NCI-H748 (cell line): ENCODE measurements at regions not wholly inside any gene's neighbourhood (a gene's known extent, or its start where the extent isn't known, plus 50 kb on each side); places are given as distances from the start of the nearest gene placed in this dataset.
A peak's percentile ranks its signal among the peaks of the same experiment; 100 is the strongest.

Experiments used
- DNase-seq: peaks from one replicate; lab custom pipeline; 2025; ENCODE audit not compliant: unreplicated experiment; lab: John Stamatoyannopoulos, UW

- no peak for DNase-seq
These were observed 109.6 kb downstream of the ICOS start for GRCh38 chr2:204046145-204046544.

GRCh38 chr2:204049635-204050034, 113.1 kb downstream of the ICOS start:
- no peak for DNase-seq

- no peak for DNase-seq
These were observed 114.1 kb downstream of the ICOS start for GRCh38 chr2:204050681-204051080.

GRCh38 chr2:204051476-204051875, 114.9 kb downstream of the ICOS start:
- DNase-seq = peak; percentile 11

GRCh38 chr2:204051984-204052556, 115.5 kb downstream of the ICOS start:
- no peak for DNase-seq

GRCh38 chr2:204059016-204059415, 122.5 kb downstream of the ICOS start:
- no peak for DNase-seq

- DNase-seq = no peak
These were observed 124.3 kb downstream of the ICOS start for GRCh38 chr2:204060841-204061240.

GRCh38 chr2:204061241-204061640, 124.7 kb downstream of the ICOS start:
- no peak for DNase-seq

- DNase-seq = no peak
These were observed 127.6 kb downstream of the ICOS start for GRCh38 chr2:204064119-204064518.

- no peak for DNase-seq
These were observed 129.0 kb downstream of the ICOS start for GRCh38 chr2:204065566-204065965.

GRCh38 chr2:204066051-204066450, 129.5 kb downstream of the ICOS start:
- no peak for DNase-seq

GRCh38 chr2:204069804-204070203, 133.2 kb downstream of the ICOS start:
- no peak for DNase-seq

- DNase-seq = peak; percentile 45
These were observed 136.1 kb downstream of the ICOS start for GRCh38 chr2:204072443-204073324.

GRCh38 chr2:204074456-204074855, 137.9 kb downstream of the ICOS start:
- DNase-seq = no peak

- no peak for DNase-seq
These were observed 141.6 kb downstream of the ICOS start for GRCh38 chr2:204078003-204078698.

- DNase-seq = no peak
These were observed 145.2 kb downstream of the ICOS start for GRCh38 chr2:204081487-204082425.

- no peak for DNase-seq
These were observed 149.6 kb downstream of the ICOS start for GRCh38 chr2:204086167-204086566.

GRCh38 chr2:204089105-204089504, 152.5 kb downstream of the ICOS start:
- DNase-seq = no peak

GRCh38 chr2:204089574-204089973, 153.0 kb downstream of the ICOS start:
- DNase-seq = no peak

- DNase-seq = no peak
These were observed 153.5 kb downstream of the ICOS start for GRCh38 chr2:204090021-204090420.

- DNase-seq = no peak
These were observed 168.2 kb downstream of the ICOS start for GRCh38 chr2:204104811-204105210.
